ENCODE measurements at regions not wholly inside any gene's neighbourhood (a gene's known extent, or its start where the extent isn't known, plus 50 kb on each side); places are given as distances from the start of the nearest gene placed in this dataset.

GRCh38 chr10:1824928-1825327 is 87.6 kb upstream of the ADARB2 start:
- TF ChIP-seq CTCF (IDR thresholded peaks at IDR 0.05) (no peak), POLR2A (IDR thresholded peaks at IDR 0.05) (no peak), EP300 (IDR thresholded peaks at IDR 0.05) (no peak), POLR2AphosphoS5 (IDR thresholded peaks at IDR 0.05) (no peak)
- H3K4me1 ChIP-seq, result no peaks in the 10 kb centered on the region
- 35 to 37% methylated on average over 2 to 3 of the region's 3 CpGs for WGBS, 2 donors (ENCODE audit: low coverage in 1 of 2)
- no peaks in the 10 kb centered on the region for H3K36me3 ChIP-seq
- H3K27ac ChIP-seq, result no peak overlapping the region
- H3K27me3 ChIP-seq, result no peaks in the 10 kb centered on the region
- H3K9me3 ChIP-seq, result peaks cover 0 to 19% (median 0%) of the 10 kb centered on the region in 3 donors
- no peak for ATAC-seq
- H3K4me3 ChIP-seq, result no peak overlapping the region

GRCh38 chr10:1814556-1814955 is 77.2 kb upstream of the ADARB2 start:
- ATAC-seq, result no peak

GRCh38 chr10:1809139-1809741 is 71.9 kb upstream of the ADARB2 start:
- TF ChIP-seq POLR2AphosphoS5 (IDR thresholded peaks at IDR 0.05) (no peak), POLR2A (IDR thresholded peaks at IDR 0.05) (no peak), CTCF (IDR thresholded peaks at IDR 0.05) (no peak), EP300 (IDR thresholded peaks at IDR 0.05) (no peak)
- ATAC-seq, result no peak
- H3K4me3 ChIP-seq, result no peak overlapping the region
- 89 to 93% methylated on average over 12 to 20 of the region's 27 CpGs for WGBS, 2 donors (ENCODE audit: low coverage in 1 of 2)
- no peak overlapping the region for H3K27ac ChIP-seq
- H3K4me1 ChIP-seq, result no peaks in the 10 kb centered on the region
- no peaks in the 10 kb centered on the region for H3K27me3 ChIP-seq
- no peaks in the 10 kb centered on the region for H3K9me3 ChIP-seq
- no peaks in the 10 kb centered on the region for H3K36me3 ChIP-seq

More at GRCh38 chr10:1814556-1814955, 77.2 kb upstream of the ADARB2 start:
- H3K36me3 ChIP-seq, result no peaks in the 10 kb centered on the region
- H3K4me1 ChIP-seq, result no peaks in the 10 kb centered on the region
- peaks cover 0 to 27% (median 0%) of the 10 kb centered on the region in 3 donors for H3K9me3 ChIP-seq
- H3K27ac ChIP-seq, result no peak overlapping the region
- TF ChIP-seq EP300 (IDR thresholded peaks at IDR 0.05) (no peak), CTCF (IDR thresholded peaks at IDR 0.05) (no peak), POLR2AphosphoS5 (IDR thresholded peaks at IDR 0.05) (no peak), POLR2A (IDR thresholded peaks at IDR 0.05) (no peak)
- H3K4me3 ChIP-seq, result no peak overlapping the region
- 92 to 100% methylated on average over 1 of the region's 1 CpG for WGBS, 2 donors (ENCODE audit: low coverage in 1 of 2)
- H3K27me3 ChIP-seq, result no peaks in the 10 kb centered on the region

- Histone ChIP-seq H3K27ac (no peak overlapping the region), H3K27me3 (no peaks in the 10 kb centered on the region), H3K36me3 (no peaks in the 10 kb centered on the region), H3K4me3 (no peak overlapping the region), H3K9me3 (no peaks in the 10 kb centered on the region), H3K4me1 (no peaks in the 10 kb centered on the region)
- 80 to 89% methylated on average over 1 to 21 of the region's 25 CpGs for WGBS, 2 donors (ENCODE audit: low coverage in 1 of 2)
- no peak for ATAC-seq
- TF ChIP-seq EP300 (IDR thresholded peaks at IDR 0.05) (no peak), CTCF (IDR thresholded peaks at IDR 0.05) (no peak), POLR2AphosphoS5 (IDR thresholded peaks at IDR 0.05) (no peak)
Measured at GRCh38 chr10:1807924-1808323, 70.6 kb upstream of the ADARB2 start.

GRCh38 chr10:1807196-1807595 is 69.9 kb upstream of the ADARB2 start:
- no peak overlapping the region for H3K4me3 ChIP-seq
- no peak overlapping the region for H3K27ac ChIP-seq
- no peaks in the 10 kb centered on the region for H3K36me3 ChIP-seq
- WGBS, 2 donors (ENCODE audit: low coverage in 1 of 2), result 60% methylated on average over 1 of the region's 9 CpGs
- no peaks in the 10 kb centered on the region for H3K27me3 ChIP-seq
- H3K9me3 ChIP-seq, result no peaks in the 10 kb centered on the region
- TF ChIP-seq CTCF (IDR thresholded peaks at IDR 0.05) (no peak), EP300 (IDR thresholded peaks at IDR 0.05) (no peak), POLR2A (IDR thresholded peaks at IDR 0.05) (no peak), POLR2AphosphoS5 (IDR thresholded peaks at IDR 0.05) (no peak)
- ATAC-seq, result no peak
- H3K4me1 ChIP-seq, result no peaks in the 10 kb centered on the region
